Ovary (tissue), 4 donors: ENCODE measurements at regions not wholly inside any gene's neighbourhood (a gene's known extent, or its start where the extent isn't known, plus 50 kb on each side); places are given as distances from the start of the nearest gene placed in this dataset. TPM values are rescaled to one million over a fixed set of nuclear protein-coding genes. Genes with fewer than 3 reads are reported as not detected.

ENCODE experiments used
- microRNA-seq, 3 donors: library from miRNA; unstranded; fragments of <30 nt; microRNA quantifications; one replicate each; pipeline versions ENCODE4 to v1.2.0, GENCODE V29; 2019 to 2020
- small RNA-seq: library from RNA; depleted of rRNA; stranded (forward); fragments of <200 nt; gene quantifications from one replicate; pipeline ENCODE3, GENCODE V24; 2016
- donor health status: DM: no; HTN: no; CAD: no; lungs with moderate emphysema.
- donor health status: DM: no; HTN: no; CAD: no.
- donor health status: DM: yes; HTN: yes; CAD: no.

Small RNA genes in the stretch of these regions (microRNA-seq; reads per million reads assigned to microRNA genes)
- 0 reads per million in 3 donors for gene MIR4436A

Small RNA genes in the stretch of these regions (small RNA-seq; reads per million reads assigned to genes)
- gene IGKJ1 (not detected), gene IGKJ3 (0.15 reads per million), gene IGKJ4 (not detected), gene IGKJ5 (not detected), gene IGKV1-35 (not detected), gene IGKV2-19 (not detected), gene IGKV2-36 (not detected), gene IGKV2-38 (not detected), gene IGKV3-25 (not detected), gene IGKV7-3 (not detected), gene MIR4436A (not detected)
